HCT116 (cell line): ENCODE measurements at regions not wholly inside any gene's neighbourhood (a gene's known extent, or its start where the extent isn't known, plus 50 kb on each side); places are given as distances from the start of the nearest gene placed in this dataset.

Experiments used
- ATAC-seq: fragments of 200-7000 bp; cut with Tn5 transposase; 2 replicates; pipeline ENCODE4 v1.9.1; 2020; ENCODE audit warnings: mild to moderate bottlenecking, moderate library complexity
- BruUV-seq: library from RNA; stranded (reverse); fragments of 400-500 nt; replicated peaks from 2 replicates; lab custom pipeline; 2021; lab: Mats Ljungman, UMichigan
- CTCF ChIA-PET: fragments of 300-600 bp; sonication (Branson Sonifier 250); formaldehyde crosslinking; loops from one replicate; lab custom pipeline; 2021; ENCODE audit warnings: antibody characterized with exemption; lab: Charles Lee
- POLR2A ChIA-PET: fragments of 300-600, 350-600 bp; sonication (Branson Sonifier 250); formaldehyde crosslinking; loops from one replicate; lab custom pipeline; 2021; ENCODE audit warnings: antibody characterized with exemption; lab: Charles Lee
- RAD21 ChIA-PET, 2 experiments: fragments of 300-600 bp; sonication (Branson Sonifier 250); formaldehyde crosslinking; loops; one replicate each; lab custom pipeline; 2023; ENCODE audit warnings: low total read pairs in 2 of 2; ENCODE audit not compliant: uncharacterized antibody in 2 of 2, unreplicated experiment in 2 of 2, low non-redundant PET in 1 of 2; lab: Charles Lee
- DNase-seq: peaks from one replicate; pipeline ENCODE4 v3.0.0-alpha.2; 2010; ENCODE audit warnings: low read depth, low spot score
- H2AFZ ChIP-seq: fragments of 200-600 bp; shearing (Covaris generic), sonication (generic); 2 replicates; pipeline ENCODE4 v1.6.1; 2017; ENCODE audit warnings: low read depth, mixed run types, mixed read lengths, antibody characterized with exemption, low read length; ENCODE audit not compliant: poor library complexity, severe bottlenecking
- H3K27ac ChIP-seq: 2 replicates; pipeline ENCODE4 v1.5.1; 2012; ENCODE audit warnings: low read depth, low read length
- H3K27me3 ChIP-seq: fragments of 200-600 bp; sonication (generic); 2 replicates; pipeline ENCODE4 v1.6.1; 2016; ENCODE audit warnings: mixed run types, low read length, mixed read lengths; ENCODE audit not compliant: insufficient read depth
- H3K36me3 ChIP-seq, 2 experiments: fragments of 200-500 bp in 1 of 2; fragments of 200-600 bp in 1 of 2; sonication (Bioruptor generic) in 1 of 2; sonication (generic) in 1 of 2; 2 replicates each; pipeline versions ENCODE4 v1.5.1 to v1.6.1; 2014 to 2016; ENCODE audit warnings: low read length in 2 of 2, inconsistent platforms in 1 of 2, mixed read lengths in 1 of 2, mixed run types in 1 of 2; ENCODE audit not compliant: insufficient read depth in 2 of 2, control insufficient read depth in 1 of 2
- H3K4me1 ChIP-seq, 2 experiments: fragments of 200-600 bp in 1 of 2; sonication (generic) in 1 of 2; 2 replicates each; pipeline versions ENCODE4 v1.5.1 to v1.6.1; 2012 to 2017; ENCODE audit warnings: low read length in 2 of 2, inconsistent platforms in 1 of 2, mild to moderate bottlenecking in 1 of 2, mixed read lengths in 1 of 2, mixed run types in 1 of 2, moderate library complexity in 1 of 2; ENCODE audit not compliant: insufficient read depth in 2 of 2, control insufficient read depth in 1 of 2
- H3K4me2 ChIP-seq: fragments of 200-600 bp; sonication (generic); 2 replicates; pipeline ENCODE4 v1.6.1; 2017; ENCODE audit warnings: mixed run types, low read length, mixed read lengths
- H3K4me3 ChIP-seq, 2 experiments: fragments of 200-600 bp in 1 of 2; sonication (generic) in 1 of 2; replicated peaks in 1 of 2; 2 replicates each; pipeline ENCODE4 v1.5.1; 2011 to 2016; ENCODE audit warnings: low read length in 2 of 2, control low read depth in 1 of 2, low read depth in 1 of 2, mild to moderate bottlenecking in 1 of 2, mixed read lengths in 1 of 2, mixed run types in 1 of 2
- H3K79me2 ChIP-seq: fragments of 200-600 bp; sonication (generic); 2 replicates; pipeline ENCODE4 v1.6.1; 2017; ENCODE audit warnings: mild to moderate bottlenecking, mixed run types, low read length, moderate library complexity, mixed read lengths; ENCODE audit not compliant: insufficient read depth
- H3K9ac ChIP-seq: fragments of 200-600 bp; sonication (generic); 2 replicates; pipeline ENCODE4 v1.6.1; 2016; ENCODE audit warnings: low read length, mixed read lengths
- H3K9me2 ChIP-seq: fragments of 200-600 bp; sonication (generic), shearing (Covaris generic); 2 replicates; pipeline ENCODE4 v1.6.1; 2017; ENCODE audit warnings: mixed run types, mild to moderate bottlenecking, moderate library complexity; ENCODE audit not compliant: insufficient read depth
- H3K9me3 ChIP-seq, 2 experiments: fragments of 200-500 bp in 1 of 2; fragments of 200-600 bp in 1 of 2; sonication (Bioruptor generic) in 1 of 2; sonication (generic) in 1 of 2; 2 replicates each; pipeline ENCODE4 v1.6.1; 2014 to 2017; ENCODE audit warnings: low read length in 2 of 2, mixed read lengths in 2 of 2, inconsistent platforms in 1 of 2, low read depth in 1 of 2, mild to moderate bottlenecking in 1 of 2, mixed run types in 1 of 2, moderate library complexity in 1 of 2; ENCODE audit not compliant: control insufficient read depth in 1 of 2, insufficient read depth in 1 of 2
- H4K20me1 ChIP-seq: fragments of 200-600 bp; sonication (generic), shearing (Covaris generic); 2 replicates; pipeline ENCODE4 v1.6.1; 2017; ENCODE audit warnings: mixed run types, mild to moderate bottlenecking, moderate library complexity; ENCODE audit not compliant: insufficient read depth
- CBX3 ChIP-seq: IDR thresholded peaks from 2 replicates; pipeline ENCODE4 v1.6.1; 2012; ENCODE audit warnings: low read depth
- EGR1 ChIP-seq: IDR thresholded peaks from 2 replicates; pipeline ENCODE4 v1.6.1; 2012; ENCODE audit warnings: low read depth
- ELF1 ChIP-seq: IDR thresholded peaks from 2 replicates; pipeline ENCODE4 v1.6.1; 2012; ENCODE audit warnings: low read depth, borderline replicate concordance
- EZH2phosphoT487 ChIP-seq: fragments of 200-600 bp; IDR thresholded peaks from 2 replicates; pipeline ENCODE4 v1.6.1; 2018; ENCODE audit warnings: antibody characterized with exemption, borderline replicate concordance
- FOSL1 ChIP-seq: IDR thresholded peaks from 2 replicates; pipeline ENCODE4 v1.6.1; 2012; ENCODE audit warnings: low read depth
- SRF ChIP-seq: IDR thresholded peaks from 2 replicates; pipeline ENCODE4 v1.6.1; 2012; ENCODE audit warnings: low read depth
- TCF7L2 ChIP-seq: IDR thresholded peaks from 2 replicates; pipeline ENCODE4 v1.7.0; 2011; ENCODE audit warnings: borderline replicate concordance, inconsistent platforms; ENCODE audit not compliant: insufficient read depth, insufficient read length; ENCODE audit errors: extremely low read depth
- ZFX ChIP-seq: fragments of 450-650 bp; IDR thresholded peaks from 2 replicates; pipeline ENCODE4 v1.6.1; 2017
- ZNF274 ChIP-seq: fragments of 200-500 bp; sonication (Bioruptor generic); IDR thresholded peaks from 2 replicates; pipeline ENCODE4 v1.6.1; 2014; ENCODE audit warnings: mild to moderate bottlenecking, low read depth, low read length, inconsistent platforms
- intact Hi-C: fragments of 100-400 bp; cut with micrococcal nuclease; formaldehyde crosslinking; loops from 2 replicates; pipeline ENCODE4 v1.10.0; 2022
- TF ChIP-seq, protein P1 (sequence below): IDR thresholded peaks from 2 replicates; pipeline ENCODE4 v1.6.1; 2012; ENCODE audit warnings: low read depth
- TF ChIP-seq, protein P2 (sequence below): IDR thresholded peaks from 2 replicates; pipeline ENCODE4 v1.6.1; 2011; ENCODE audit warnings: mild to moderate bottlenecking, low read length, moderate library complexity; ENCODE audit not compliant: insufficient replicate concordance; ENCODE audit errors: extremely low read depth

DNA sequence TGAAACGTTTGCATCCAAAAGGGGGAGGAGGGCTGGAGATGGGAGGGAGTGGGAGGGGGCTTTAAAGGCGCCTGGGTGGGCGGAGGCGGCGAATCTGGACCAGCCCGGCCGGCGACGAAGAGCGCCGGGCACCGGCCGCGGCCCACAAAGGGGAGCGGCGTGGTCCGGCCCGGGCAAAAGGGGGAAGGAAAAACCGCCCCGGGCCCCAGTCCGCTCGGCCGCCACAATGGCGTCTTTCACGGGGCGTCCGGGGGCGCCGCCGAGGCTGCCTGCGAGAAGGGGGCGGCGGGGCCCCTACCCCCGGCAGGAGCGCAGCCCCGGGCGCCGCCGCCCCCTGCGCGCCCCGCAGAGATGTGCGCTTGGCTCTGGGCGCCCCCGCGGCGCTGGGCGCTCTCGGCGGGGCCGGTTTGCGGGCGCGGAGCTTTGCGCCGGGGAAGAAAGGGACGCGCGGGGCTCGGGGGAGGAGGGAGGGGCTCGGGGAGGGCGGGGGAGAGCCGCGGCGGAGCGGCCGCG lies 108.1 kb upstream of the KCTD1 start:
- BruUV-seq: no TSS peak
- POLR2A ChIA-PET: no interaction called here

DNA sequence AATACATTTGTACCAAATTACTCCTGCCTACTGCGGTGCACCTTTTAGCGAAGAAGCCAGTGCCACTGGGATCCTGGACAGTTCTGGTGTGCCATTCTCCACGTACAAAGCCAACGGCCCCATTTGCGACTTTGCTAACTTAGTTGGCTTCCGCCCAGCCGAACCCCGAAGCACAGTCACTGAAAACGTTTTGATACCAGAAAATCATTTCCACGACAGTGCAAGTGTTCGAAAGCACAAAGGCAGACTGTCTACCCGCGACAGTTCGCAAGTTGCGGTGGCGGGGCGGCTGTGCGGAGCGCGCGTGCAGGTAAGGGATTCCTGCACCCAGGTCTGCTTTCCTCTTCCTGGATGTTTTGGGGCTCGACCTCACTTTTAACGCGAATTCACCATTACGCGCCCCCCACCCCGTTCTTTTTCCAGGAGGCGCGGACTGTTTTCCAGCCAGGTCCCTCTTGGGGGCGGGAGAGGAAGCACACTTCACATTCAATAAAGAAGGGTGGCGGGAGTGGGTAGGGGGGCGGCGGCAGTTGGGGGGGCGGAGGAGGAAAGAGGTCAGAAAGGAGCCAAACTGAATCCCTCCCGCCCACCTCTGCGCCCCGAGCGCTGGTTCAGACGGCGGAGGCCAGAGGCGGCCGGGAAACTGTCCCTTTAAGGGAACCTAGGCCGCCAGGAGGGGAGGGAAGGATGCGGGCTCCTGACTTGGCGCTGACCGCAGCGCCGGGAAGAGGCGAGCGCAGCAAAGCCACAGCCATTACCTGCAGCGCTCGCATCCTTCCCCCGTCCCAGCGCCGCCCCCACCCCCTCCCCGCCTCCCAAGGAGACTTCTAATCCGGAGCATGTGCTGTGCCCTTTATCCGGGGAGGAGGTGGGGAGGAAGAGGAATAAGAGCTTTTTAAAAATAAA lies 107.4 kb upstream of the KCTD1 start:
- peak; percentile 82 for ATAC-seq
- H3K36me3 ChIP-seq: no peaks in the 10 kb centered on the region
- H3K27ac ChIP-seq: no peak overlapping the region
- H3K4me1 ChIP-seq: peaks cover 8 to 13% of the 10 kb centered on the region in 2 experiments
- ChIA-PET RAD21 (interaction anchor here (0.6 to 0.7 kb wide), 2 partner anchors 36 to 567 kb away, joined by 3 to 10 read pairs; no protein-coding TSS in a partner anchor), POLR2A (no interaction called here), CTCF (interaction anchor here (0.9 kb wide), 1 partner anchor 272 kb away, joined by 3 read pairs; no protein-coding TSS in a partner anchor)
- peak overlapping the region; percentile 32; the same call in 1 of the 2 replicates for H3K9ac ChIP-seq
- H3K79me2 ChIP-seq: no peaks in the 10 kb centered on the region
- H3K4me3 ChIP-seq: peak overlapping the region; percentile 43 to 65
- H3K9me2 ChIP-seq: no peaks in the 10 kb centered on the region
- H4K20me1 ChIP-seq: no peaks in the 10 kb centered on the region
- BruUV-seq: no TSS peak
- no peak for DNase-seq
- intact Hi-C loops: loop anchor here (5.0 to 10.0 kb wide), 2 partner anchors 173 to 271 kb away; no protein-coding TSS in a partner anchor
- H2AFZ ChIP-seq: no peak overlapping the region
- peaks cover 68% of the 10 kb centered on the region for H3K27me3 ChIP-seq
- H3K4me2 ChIP-seq: peak overlapping the region; percentile 88
- H3K9me3 ChIP-seq: no peaks in the 10 kb centered on the region
- TF ChIP-seq ZFX (no peak), SRF (no peak), TCF7L2 (no peak), CBX3 (no peak), EZH2phosphoT487 (no peak), ELF1 (no peak), ZNF274 (no peak)
- TF ChIP-seq, protein P1, sequence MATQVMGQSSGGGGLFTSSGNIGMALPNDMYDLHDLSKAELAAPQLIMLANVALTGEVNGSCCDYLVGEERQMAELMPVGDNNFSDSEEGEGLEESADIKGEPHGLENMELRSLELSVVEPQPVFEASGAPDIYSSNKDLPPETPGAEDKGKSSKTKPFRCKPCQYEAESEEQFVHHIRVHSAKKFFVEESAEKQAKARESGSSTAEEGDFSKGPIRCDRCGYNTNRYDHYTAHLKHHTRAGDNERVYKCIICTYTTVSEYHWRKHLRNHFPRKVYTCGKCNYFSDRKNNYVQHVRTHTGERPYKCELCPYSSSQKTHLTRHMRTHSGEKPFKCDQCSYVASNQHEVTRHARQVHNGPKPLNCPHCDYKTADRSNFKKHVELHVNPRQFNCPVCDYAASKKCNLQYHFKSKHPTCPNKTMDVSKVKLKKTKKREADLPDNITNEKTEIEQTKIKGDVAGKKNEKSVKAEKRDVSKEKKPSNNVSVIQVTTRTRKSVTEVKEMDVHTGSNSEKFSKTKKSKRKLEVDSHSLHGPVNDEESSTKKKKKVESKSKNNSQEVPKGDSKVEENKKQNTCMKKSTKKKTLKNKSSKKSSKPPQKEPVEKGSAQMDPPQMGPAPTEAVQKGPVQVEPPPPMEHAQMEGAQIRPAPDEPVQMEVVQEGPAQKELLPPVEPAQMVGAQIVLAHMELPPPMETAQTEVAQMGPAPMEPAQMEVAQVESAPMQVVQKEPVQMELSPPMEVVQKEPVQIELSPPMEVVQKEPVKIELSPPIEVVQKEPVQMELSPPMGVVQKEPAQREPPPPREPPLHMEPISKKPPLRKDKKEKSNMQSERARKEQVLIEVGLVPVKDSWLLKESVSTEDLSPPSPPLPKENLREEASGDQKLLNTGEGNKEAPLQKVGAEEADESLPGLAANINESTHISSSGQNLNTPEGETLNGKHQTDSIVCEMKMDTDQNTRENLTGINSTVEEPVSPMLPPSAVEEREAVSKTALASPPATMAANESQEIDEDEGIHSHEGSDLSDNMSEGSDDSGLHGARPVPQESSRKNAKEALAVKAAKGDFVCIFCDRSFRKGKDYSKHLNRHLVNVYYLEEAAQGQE: no peak
- TF ChIP-seq, protein P2, sequence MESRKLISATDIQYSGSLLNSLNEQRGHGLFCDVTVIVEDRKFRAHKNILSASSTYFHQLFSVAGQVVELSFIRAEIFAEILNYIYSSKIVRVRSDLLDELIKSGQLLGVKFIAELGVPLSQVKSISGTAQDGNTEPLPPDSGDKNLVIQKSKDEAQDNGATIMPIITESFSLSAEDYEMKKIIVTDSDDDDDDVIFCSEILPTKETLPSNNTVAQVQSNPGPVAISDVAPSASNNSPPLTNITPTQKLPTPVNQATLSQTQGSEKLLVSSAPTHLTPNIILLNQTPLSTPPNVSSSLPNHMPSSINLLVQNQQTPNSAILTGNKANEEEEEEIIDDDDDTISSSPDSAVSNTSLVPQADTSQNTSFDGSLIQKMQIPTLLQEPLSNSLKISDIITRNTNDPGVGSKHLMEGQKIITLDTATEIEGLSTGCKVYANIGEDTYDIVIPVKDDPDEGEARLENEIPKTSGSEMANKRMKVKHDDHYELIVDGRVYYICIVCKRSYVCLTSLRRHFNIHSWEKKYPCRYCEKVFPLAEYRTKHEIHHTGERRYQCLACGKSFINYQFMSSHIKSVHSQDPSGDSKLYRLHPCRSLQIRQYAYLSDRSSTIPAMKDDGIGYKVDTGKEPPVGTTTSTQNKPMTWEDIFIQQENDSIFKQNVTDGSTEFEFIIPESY: no peak

More for the DNA sequence above, 108.1 kb upstream of the KCTD1 start:
- Histone ChIP-seq H3K27me3 (peaks cover 73% of the 10 kb centered on the region), H4K20me1 (no peaks in the 10 kb centered on the region), H3K79me2 (no peaks in the 10 kb centered on the region), H3K9me3 (no peaks in the 10 kb centered on the region), H3K27ac (peak overlapping the region; percentile 33; the same call in 1 of the 2 replicates), H3K4me3 (peak overlapping the region; percentile 43 to 65), H3K9ac (peak overlapping the region; percentile 32; the same call in 1 of the 2 replicates), H3K4me2 (peak overlapping the region; percentile 88), H3K36me3 (no peaks in the 10 kb centered on the region), H3K4me1 (peaks cover 8 to 13% of the 10 kb centered on the region in 2 experiments), H2AFZ (no peak overlapping the region), H3K9me2 (no peaks in the 10 kb centered on the region)
- RAD21 ChIA-PET: interaction anchor here (0.6 to 0.7 kb wide), 2 partner anchors 37 to 568 kb away, joined by 3 to 10 read pairs; no protein-coding TSS in a partner anchor
- CTCF ChIA-PET: interaction anchor here (0.9 kb wide), 1 partner anchor 272 kb away, joined by 3 read pairs; no protein-coding TSS in a partner anchor
- TF ChIP-seq ELF1 (no peak), EGR1 (no peak), FOSL1 (no peak), ZFX (peak; percentile 44; the same call in 1 of the 2 replicates)
- ATAC-seq (peak; percentile 59), DNase-seq (no peak)
- intact Hi-C loops: loop anchor here (5.0 to 10.0 kb wide), 2 partner anchors 174 to 272 kb away; no protein-coding TSS in a partner anchor
